MM.1S (cell line): ENCODE measurements at regions not wholly inside any gene's neighbourhood (a gene's known extent, or its start where the extent isn't known, plus 50 kb on each side); places are given as distances from the start of the nearest gene placed in this dataset.

Experiments used
- DNase-seq: peaks from one replicate; pipeline ENCODE4 v3.0.0-alpha.2; 2015
- H2AFZ ChIP-seq: fragments of 300-600 bp; sonication (generic); 2 replicates; pipeline ENCODE4 v1.6.0; 2016; ENCODE audit warnings: antibody characterized with exemption, low read length
- H3F3A ChIP-seq: fragments of 300-600 bp; sonication (generic); 2 replicates; pipeline ENCODE4 v1.6.1; 2016; ENCODE audit warnings: mild to moderate bottlenecking, antibody characterized with exemption, low read length, moderate library complexity, mixed read lengths; ENCODE audit not compliant: insufficient read depth
- H3K27ac ChIP-seq: fragments of 300-600 bp; sonication (generic); 2 replicates; pipeline ENCODE4 v1.5.1; 2016; ENCODE audit warnings: mild to moderate bottlenecking, low read length
- H3K27me3 ChIP-seq: fragments of 300-600 bp; sonication (generic); replicated peaks from 2 replicates; pipeline ENCODE4 v1.6.0; 2016; ENCODE audit warnings: low read length; ENCODE audit not compliant: insufficient read depth
- H3K36me3 ChIP-seq: fragments of 300-600 bp; sonication (generic); replicated peaks from 2 replicates; pipeline ENCODE4 v1.6.1; 2016; ENCODE audit warnings: mild to moderate bottlenecking, low read length, mixed read lengths; ENCODE audit not compliant: insufficient read depth
- H3K4me1 ChIP-seq: fragments of 300-600 bp; sonication (generic); 2 replicates; pipeline ENCODE4 v1.6.1; 2016; ENCODE audit warnings: low read length, mixed read lengths
- H3K4me2 ChIP-seq: fragments of 300-600 bp; sonication (generic); 2 replicates; pipeline ENCODE4 v1.6.0; 2016; ENCODE audit warnings: low read depth, low read length
- H3K4me3 ChIP-seq: fragments of 300-600 bp; sonication (generic); 2 replicates; pipeline ENCODE4 v1.5.1; 2016; ENCODE audit warnings: low read length, mixed read lengths
- H3K79me2 ChIP-seq: fragments of 300-600 bp; sonication (generic); 2 replicates; pipeline ENCODE4 v1.6.1; 2016; ENCODE audit warnings: mixed run types, low read length, mixed read lengths
- H3K9ac ChIP-seq: fragments of 300-600 bp; sonication (generic); 2 replicates; pipeline ENCODE4 v1.6.1; 2016; ENCODE audit warnings: low read length, mixed read lengths
- H3K9me2 ChIP-seq: fragments of 300-600 bp; sonication (generic); replicated peaks from 2 replicates; pipeline ENCODE4 v1.6.1; 2016; ENCODE audit warnings: mild to moderate bottlenecking, low read length, mixed read lengths; ENCODE audit not compliant: insufficient read depth
- H3K9me3 ChIP-seq: fragments of 300-600 bp; sonication (generic); replicated peaks from 2 replicates; pipeline ENCODE4 v1.6.1; 2016; ENCODE audit warnings: mild to moderate bottlenecking, low read length, mixed read lengths; ENCODE audit not compliant: insufficient read depth
- H4K20me1 ChIP-seq: fragments of 300-600 bp; sonication (generic); 2 replicates; pipeline ENCODE4 v1.6.1; 2016; ENCODE audit warnings: mild to moderate bottlenecking, low read length, moderate library complexity, mixed read lengths; ENCODE audit not compliant: insufficient read depth
- EZH2 ChIP-seq: fragments of 300-600 bp; sonication (generic); optimal IDR thresholded peaks from 2 replicates; pipeline ENCODE3; 2017; ENCODE audit warnings: low read depth, mild to moderate bottlenecking, antibody characterized with exemption, low read length, mixed read lengths
- EZH2phosphoT487 ChIP-seq: fragments of 300-600 bp; sonication (generic); IDR thresholded peaks from 2 replicates; pipeline ENCODE4 v1.6.1; 2018; ENCODE audit warnings: antibody characterized with exemption, low read length
- TF ChIP-seq, protein P1 (sequence below): fragments of 300-600 bp; sonication (generic); IDR thresholded peaks from 2 replicates; pipeline ENCODE4 v1.5.1; 2016; ENCODE audit warnings: antibody characterized with exemption, low read length, mixed read lengths

DNA sequence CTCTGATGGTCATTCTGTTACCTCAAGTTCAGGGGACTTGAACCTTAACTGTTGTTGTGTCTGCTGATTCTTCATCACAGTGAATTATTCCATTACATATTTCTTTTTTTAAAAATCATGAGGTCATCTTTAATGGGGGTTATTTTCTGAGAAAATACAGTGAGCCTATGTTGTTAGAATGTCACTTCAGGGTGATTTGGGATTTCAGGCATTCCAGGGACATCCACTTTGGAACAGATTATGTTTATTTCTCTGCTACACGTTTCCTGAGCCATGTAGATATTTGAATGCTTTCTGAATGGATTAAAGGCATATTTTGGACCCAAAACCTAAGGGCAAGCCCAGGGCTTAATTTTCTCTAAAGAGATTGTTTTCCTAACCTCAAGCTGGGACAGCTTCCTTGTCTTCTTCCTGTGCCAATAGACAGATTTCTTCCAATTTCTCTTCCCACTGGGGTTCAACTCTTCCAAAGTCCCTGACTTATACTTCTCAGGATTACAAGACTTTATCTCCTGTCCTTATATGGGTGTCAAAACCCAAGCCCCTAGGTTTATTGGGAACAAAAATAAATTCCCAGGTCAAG lies 271.7 kb downstream of the ARHGAP12 start:
- no peak overlapping the region for H3K4me2 ChIP-seq
- H3K36me3 ChIP-seq = no peaks in the 10 kb centered on the region
- H3F3A ChIP-seq = no peaks in the 10 kb centered on the region
- H3K9me2 ChIP-seq = no peaks in the 10 kb centered on the region
- no peak overlapping the region for H3K9ac ChIP-seq
- H4K20me1 ChIP-seq = no peaks in the 10 kb centered on the region
- H3K27me3 ChIP-seq = no peaks in the 10 kb centered on the region
- H3K4me1 ChIP-seq = no peaks in the 10 kb centered on the region
- H3K79me2 ChIP-seq = no peaks in the 10 kb centered on the region
- H3K27ac ChIP-seq = no peak overlapping the region
- no peak for DNase-seq
- H3K9me3 ChIP-seq = no peaks in the 10 kb centered on the region
- TF ChIP-seq EZH2phosphoT487 (no peak), EZH2 (no peak)
- TF ChIP-seq, protein P1, sequence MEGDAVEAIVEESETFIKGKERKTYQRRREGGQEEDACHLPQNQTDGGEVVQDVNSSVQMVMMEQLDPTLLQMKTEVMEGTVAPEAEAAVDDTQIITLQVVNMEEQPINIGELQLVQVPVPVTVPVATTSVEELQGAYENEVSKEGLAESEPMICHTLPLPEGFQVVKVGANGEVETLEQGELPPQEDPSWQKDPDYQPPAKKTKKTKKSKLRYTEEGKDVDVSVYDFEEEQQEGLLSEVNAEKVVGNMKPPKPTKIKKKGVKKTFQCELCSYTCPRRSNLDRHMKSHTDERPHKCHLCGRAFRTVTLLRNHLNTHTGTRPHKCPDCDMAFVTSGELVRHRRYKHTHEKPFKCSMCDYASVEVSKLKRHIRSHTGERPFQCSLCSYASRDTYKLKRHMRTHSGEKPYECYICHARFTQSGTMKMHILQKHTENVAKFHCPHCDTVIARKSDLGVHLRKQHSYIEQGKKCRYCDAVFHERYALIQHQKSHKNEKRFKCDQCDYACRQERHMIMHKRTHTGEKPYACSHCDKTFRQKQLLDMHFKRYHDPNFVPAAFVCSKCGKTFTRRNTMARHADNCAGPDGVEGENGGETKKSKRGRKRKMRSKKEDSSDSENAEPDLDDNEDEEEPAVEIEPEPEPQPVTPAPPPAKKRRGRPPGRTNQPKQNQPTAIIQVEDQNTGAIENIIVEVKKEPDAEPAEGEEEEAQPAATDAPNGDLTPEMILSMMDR = no peak
- H2AFZ ChIP-seq = no peak overlapping the region
- no peak overlapping the region for H3K4me3 ChIP-seq

DNA sequence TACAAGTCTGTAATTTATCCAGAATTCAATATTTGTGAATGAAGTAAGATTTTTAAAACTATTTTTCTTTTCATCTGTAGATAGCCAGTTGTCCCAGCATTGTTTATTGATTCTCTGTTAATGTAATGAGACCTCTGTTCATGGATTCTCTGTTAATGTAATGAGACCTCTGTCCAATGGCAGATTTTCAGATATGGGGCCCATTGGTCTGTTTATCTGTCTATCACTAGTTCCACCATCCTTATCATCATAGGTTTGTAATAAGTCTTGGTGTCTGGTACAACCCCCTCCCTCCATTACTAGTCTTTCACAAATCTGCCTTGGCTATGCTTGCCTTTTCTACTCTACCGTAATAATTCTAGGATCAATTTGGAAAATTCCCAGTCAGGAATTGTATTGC lies 276.6 kb downstream of the ARHGAP12 start:
- no peaks in the 10 kb centered on the region for H3K79me2 ChIP-seq
- no peaks in the 10 kb centered on the region for H3F3A ChIP-seq
- no peak overlapping the region for H3K27ac ChIP-seq
- H3K9ac ChIP-seq = no peak overlapping the region
- H2AFZ ChIP-seq = no peak overlapping the region
- no peak for DNase-seq
- no peaks in the 10 kb centered on the region for H3K27me3 ChIP-seq
- no peaks in the 10 kb centered on the region for H4K20me1 ChIP-seq
- H3K4me1 ChIP-seq = no peaks in the 10 kb centered on the region
- TF ChIP-seq, protein P1 = no peak
- TF ChIP-seq EZH2 = no peak
- H3K9me3 ChIP-seq = no peaks in the 10 kb centered on the region
- no peaks in the 10 kb centered on the region for H3K36me3 ChIP-seq
- H3K9me2 ChIP-seq = no peaks in the 10 kb centered on the region
- H3K4me2 ChIP-seq = no peak overlapping the region
- H3K4me3 ChIP-seq = no peak overlapping the region

DNA sequence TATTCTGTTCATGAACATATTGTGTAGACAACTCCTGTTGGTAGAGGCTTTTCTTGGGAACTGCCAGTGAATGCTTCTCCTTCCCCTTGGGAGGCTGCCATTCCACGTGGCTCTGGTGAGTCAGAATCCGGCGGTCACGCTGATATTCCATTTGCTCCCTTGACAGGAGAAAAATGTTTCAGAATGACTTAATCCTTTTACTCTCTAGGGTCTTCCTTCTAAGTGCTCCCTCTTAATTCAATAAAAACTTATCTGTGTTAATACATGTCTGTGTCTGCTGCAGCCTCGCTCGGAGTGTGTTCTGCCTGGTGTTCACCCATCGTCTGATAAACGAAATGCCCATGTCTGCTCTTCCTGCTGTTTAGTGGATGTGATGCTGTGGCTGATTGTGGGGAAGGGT lies 278.6 kb downstream of the ARHGAP12 start:
- TF ChIP-seq, protein P1 = no peak
- TF ChIP-seq EZH2phosphoT487 (no peak), EZH2 (no peak)
- H2AFZ ChIP-seq = no peak overlapping the region

More for the DNA sequence above, 278.6 kb downstream of the ARHGAP12 start:
- no peaks in the 10 kb centered on the region for H3K4me1 ChIP-seq
- H3K27me3 ChIP-seq = no peaks in the 10 kb centered on the region
- no peaks in the 10 kb centered on the region for H4K20me1 ChIP-seq
- no peak for DNase-seq
- no peak overlapping the region for H3K27ac ChIP-seq
- no peak overlapping the region for H3K4me3 ChIP-seq
- H3F3A ChIP-seq = no peaks in the 10 kb centered on the region
- H3K36me3 ChIP-seq = no peaks in the 10 kb centered on the region
- H3K9me3 ChIP-seq = no peaks in the 10 kb centered on the region
- no peaks in the 10 kb centered on the region for H3K79me2 ChIP-seq
- H3K9me2 ChIP-seq = no peaks in the 10 kb centered on the region
- H3K4me2 ChIP-seq = no peak overlapping the region
- H3K9ac ChIP-seq = no peak overlapping the region
